ENCODE measurements at regions not wholly inside any gene's neighbourhood (a gene's known extent, or its start where the extent isn't known, plus 50 kb on each side); places are given as distances from the start of the nearest gene placed in this dataset.

DNA sequence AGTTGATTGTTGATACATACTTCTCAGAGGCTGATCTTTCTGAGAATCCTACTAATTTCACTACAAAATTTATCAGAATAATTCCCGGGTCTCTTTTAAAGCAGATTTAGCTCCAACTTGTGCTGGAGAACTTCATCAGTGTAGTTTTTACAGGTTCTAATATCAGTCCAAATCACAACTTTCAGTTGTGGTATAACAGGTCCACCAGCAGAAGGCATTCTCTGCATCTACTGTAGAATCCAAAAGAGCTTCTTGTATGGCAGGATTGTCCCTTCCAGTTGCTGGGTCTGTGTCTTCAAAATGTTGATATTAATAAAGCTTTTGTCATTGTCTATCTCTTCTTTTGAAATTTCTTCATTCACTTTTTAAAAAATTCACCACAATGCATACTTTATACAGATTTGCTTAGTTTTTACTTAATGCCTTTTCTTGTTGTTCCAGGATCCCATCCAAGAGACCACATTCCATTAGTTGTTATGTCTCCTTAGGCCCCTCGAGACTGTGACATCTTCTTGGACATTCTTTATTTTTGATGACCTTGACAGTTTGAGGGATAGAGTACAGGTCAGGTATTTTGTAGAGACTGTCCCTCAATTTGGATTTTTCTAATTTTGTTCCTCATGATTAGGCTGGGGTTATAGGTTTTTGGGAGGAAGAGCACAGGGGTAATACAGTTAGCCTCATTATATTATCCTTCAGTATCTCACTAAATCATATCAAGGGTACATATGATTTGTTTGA is 490.5 kb upstream of the MEX3C start:
- Histone ChIP-seq H3K36me3 (ENCODE audit: insufficient read depth, low read length) (no peaks in the 10 kb centered on the region), H3K4me2 (ENCODE audit: insufficient read depth, low read length) (no peak overlapping the region), H3K27ac (ENCODE audit: low read length) (no peak overlapping the region), H3K9ac (ENCODE audit: low read depth, low read length) (no peak overlapping the region), H3K9me3 (ENCODE audit: insufficient read depth, low read length, severe bottlenecking) (no peaks in the 10 kb centered on the region), H3K79me2 (ENCODE audit: insufficient read depth, low read length) (no peaks in the 10 kb centered on the region), H4K20me1 (ENCODE audit: insufficient read depth, low read length) (no peaks in the 10 kb centered on the region), H3K4me3 (ENCODE audit: low read depth in 1 of 2, low read length in 2 of 2) (no peak overlapping the region), H3K4me1 (ENCODE audit: insufficient read depth, low read length) (no peaks in the 10 kb centered on the region), H3K27me3 (ENCODE audit: insufficient read depth, low read length, poor library complexity) (no peaks in the 10 kb centered on the region), H2AFZ (ENCODE audit: low read depth, low read length) (no peak overlapping the region)
- DNase-seq (no peak), ATAC-seq (ENCODE audit: insufficient read depth, low read depth) (no peak)
- TF ChIP-seq, protein P1, sequence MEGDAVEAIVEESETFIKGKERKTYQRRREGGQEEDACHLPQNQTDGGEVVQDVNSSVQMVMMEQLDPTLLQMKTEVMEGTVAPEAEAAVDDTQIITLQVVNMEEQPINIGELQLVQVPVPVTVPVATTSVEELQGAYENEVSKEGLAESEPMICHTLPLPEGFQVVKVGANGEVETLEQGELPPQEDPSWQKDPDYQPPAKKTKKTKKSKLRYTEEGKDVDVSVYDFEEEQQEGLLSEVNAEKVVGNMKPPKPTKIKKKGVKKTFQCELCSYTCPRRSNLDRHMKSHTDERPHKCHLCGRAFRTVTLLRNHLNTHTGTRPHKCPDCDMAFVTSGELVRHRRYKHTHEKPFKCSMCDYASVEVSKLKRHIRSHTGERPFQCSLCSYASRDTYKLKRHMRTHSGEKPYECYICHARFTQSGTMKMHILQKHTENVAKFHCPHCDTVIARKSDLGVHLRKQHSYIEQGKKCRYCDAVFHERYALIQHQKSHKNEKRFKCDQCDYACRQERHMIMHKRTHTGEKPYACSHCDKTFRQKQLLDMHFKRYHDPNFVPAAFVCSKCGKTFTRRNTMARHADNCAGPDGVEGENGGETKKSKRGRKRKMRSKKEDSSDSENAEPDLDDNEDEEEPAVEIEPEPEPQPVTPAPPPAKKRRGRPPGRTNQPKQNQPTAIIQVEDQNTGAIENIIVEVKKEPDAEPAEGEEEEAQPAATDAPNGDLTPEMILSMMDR (IDR thresholded peaks at IDR 0.05; ENCODE audit: borderline replicate concordance, extremely low read depth, low read length, poor library complexity, severe bottlenecking): no peak
- no peak for TF ChIP-seq EZH2 (IDR thresholded peaks at IDR 0.05; ENCODE audit: borderline replicate concordance, low read depth, low read length, severe bottlenecking)

DNA sequence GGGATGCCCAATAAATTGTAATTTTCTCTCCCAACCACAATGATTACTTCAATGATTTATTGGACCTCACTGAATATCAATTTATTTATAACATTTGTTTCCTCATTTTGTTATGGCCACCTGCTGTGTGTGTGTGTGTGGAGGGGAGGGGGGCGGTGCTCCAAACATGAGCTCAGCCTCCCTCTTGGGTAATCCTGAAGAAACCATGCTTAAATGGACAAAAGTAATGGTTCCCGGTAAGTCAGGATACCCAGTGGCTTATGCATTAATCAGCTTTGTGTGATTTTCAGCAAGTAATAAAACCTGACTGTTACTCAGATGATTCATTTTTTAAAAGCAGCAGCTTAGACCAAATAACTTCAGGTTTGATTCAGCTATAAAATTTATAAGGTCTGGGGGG is 495.1 kb upstream of the MEX3C start:
- no peak for TF ChIP-seq EZH2 (IDR thresholded peaks at IDR 0.05; ENCODE audit: borderline replicate concordance, low read depth, low read length, severe bottlenecking)
- TF ChIP-seq, protein P1 (IDR thresholded peaks at IDR 0.05; ENCODE audit: borderline replicate concordance, extremely low read depth, low read length, poor library complexity, severe bottlenecking): no peak
- ATAC-seq (ENCODE audit: insufficient read depth, low read depth): no peak

DNA sequence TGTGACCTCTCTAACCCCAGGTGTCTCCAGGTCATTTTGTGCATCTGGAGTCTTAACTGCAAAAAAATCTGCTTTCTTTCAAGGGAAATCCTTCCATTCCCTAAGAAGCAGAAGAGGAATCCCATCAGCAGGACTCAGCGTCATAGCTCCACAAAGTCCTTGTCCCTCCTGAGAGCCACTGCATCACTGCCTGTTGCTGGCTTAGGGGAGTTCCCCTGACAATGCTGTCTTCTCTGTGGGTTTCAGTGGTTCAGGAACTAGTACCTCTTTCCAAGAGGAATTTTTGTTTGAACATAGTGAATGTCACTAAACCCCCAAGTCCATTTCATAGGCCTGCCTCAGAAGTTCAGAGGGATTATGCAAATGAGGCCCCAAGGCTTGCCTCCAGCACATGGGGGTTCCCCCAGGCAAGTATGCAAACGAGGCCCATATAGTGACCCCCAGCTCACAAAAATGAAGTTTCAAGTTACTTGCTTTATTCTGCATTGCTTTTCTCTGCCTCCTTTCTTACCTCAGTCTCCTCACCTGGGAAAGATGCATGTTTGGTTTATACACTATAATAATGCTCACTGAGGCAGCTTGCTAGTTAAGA is 513.9 kb upstream of the MEX3C start:
- no peaks in the 10 kb centered on the region for H3K4me1 ChIP-seq (ENCODE audit: insufficient read depth, low read length)
- DNase-seq: no peak
- no peak overlapping the region for H3K9ac ChIP-seq (ENCODE audit: low read depth, low read length)
- H4K20me1 ChIP-seq (ENCODE audit: insufficient read depth, low read length): no peaks in the 10 kb centered on the region
- H2AFZ ChIP-seq (ENCODE audit: low read depth, low read length): no peak overlapping the region
- H3K4me3 ChIP-seq (ENCODE audit: low read depth in 1 of 2, low read length in 2 of 2): no peak overlapping the region
- TF ChIP-seq, protein P1 (IDR thresholded peaks at IDR 0.05; ENCODE audit: borderline replicate concordance, extremely low read depth, low read length, poor library complexity, severe bottlenecking): no peak
- no peak for TF ChIP-seq EZH2 (IDR thresholded peaks at IDR 0.05; ENCODE audit: borderline replicate concordance, low read depth, low read length, severe bottlenecking)
- no peaks in the 10 kb centered on the region for H3K79me2 ChIP-seq (ENCODE audit: insufficient read depth, low read length)
- no peak for ATAC-seq (ENCODE audit: insufficient read depth, low read depth)
- H3K27ac ChIP-seq (ENCODE audit: low read length): no peak overlapping the region
- peaks cover 7% of the 10 kb centered on the region for H3K9me3 ChIP-seq (ENCODE audit: insufficient read depth, low read length, severe bottlenecking)
- H3K4me2 ChIP-seq (ENCODE audit: insufficient read depth, low read length): no peak overlapping the region
- no peaks in the 10 kb centered on the region for H3K27me3 ChIP-seq (ENCODE audit: insufficient read depth, low read length, poor library complexity)
- H3K36me3 ChIP-seq (ENCODE audit: insufficient read depth, low read length): no peaks in the 10 kb centered on the region

More for the DNA sequence above, 495.1 kb upstream of the MEX3C start:
- H3K4me2 ChIP-seq (ENCODE audit: insufficient read depth, low read length): no peak overlapping the region
- H2AFZ ChIP-seq (ENCODE audit: low read depth, low read length): no peak overlapping the region
- H3K27me3 ChIP-seq (ENCODE audit: insufficient read depth, low read length, poor library complexity): no peaks in the 10 kb centered on the region
- no peaks in the 10 kb centered on the region for H4K20me1 ChIP-seq (ENCODE audit: insufficient read depth, low read length)
- no peak overlapping the region for H3K9ac ChIP-seq (ENCODE audit: low read depth, low read length)
- H3K27ac ChIP-seq (ENCODE audit: low read length): no peak overlapping the region
- H3K36me3 ChIP-seq (ENCODE audit: insufficient read depth, low read length): no peaks in the 10 kb centered on the region
- H3K9me3 ChIP-seq (ENCODE audit: insufficient read depth, low read length, severe bottlenecking): no peaks in the 10 kb centered on the region
- no peak for DNase-seq
- H3K4me3 ChIP-seq (ENCODE audit: low read depth in 1 of 2, low read length in 2 of 2): no peak overlapping the region
- H3K79me2 ChIP-seq (ENCODE audit: insufficient read depth, low read length): no peaks in the 10 kb centered on the region
- no peaks in the 10 kb centered on the region for H3K4me1 ChIP-seq (ENCODE audit: insufficient read depth, low read length)
